Activated CD8-positive, alpha-beta memory T cell treated with anti-CD3 and anti-CD28 coated beads, Interleukin-2, amount 10 ng/mL, durations not matched to agents 7 days and 5 days (primary cell): ENCODE measurements at regions not wholly inside any gene's neighbourhood (a gene's known extent, or its start where the extent isn't known, plus 50 kb on each side); places are given as distances from the start of the nearest gene placed in this dataset.

Experiments
- ATAC-seq: fragments of 150-1000 bp; cut with Tn5 transposase; one replicate; pipeline ENCODE4 v1.10.0; 2021; ENCODE audit warnings: moderate library complexity
- CTCF ChIA-PET: fragments of 350-600 bp; sonication (Branson Sonifier 250); formaldehyde crosslinking; loops from one replicate; lab custom pipeline; 2021; ENCODE audit warnings: antibody characterized with exemption; lab: Charles Lee
- DNase-seq: peaks from one replicate; pipeline ENCODE4 v3.0.0-alpha.2; 2020
- H3K27ac Mint-ChIP-seq: one replicate; pipeline ENCODE4 v1.8.0; 2021; ENCODE audit warnings: mild to moderate bottlenecking, mixed read lengths
- H3K27me3 Mint-ChIP-seq: one replicate; pipeline ENCODE4 v1.8.0; 2021; ENCODE audit warnings: mixed read lengths
- H3K36me3 Mint-ChIP-seq: one replicate; pipeline ENCODE4 v1.8.0; 2021; ENCODE audit warnings: mild to moderate bottlenecking, mixed read lengths
- H3K4me1 Mint-ChIP-seq: one replicate; pipeline ENCODE4 v1.8.0; 2021; ENCODE audit warnings: mixed read lengths
- H3K4me3 Mint-ChIP-seq: one replicate; pipeline ENCODE4 v1.8.0; 2021; ENCODE audit warnings: mild to moderate bottlenecking, moderate library complexity, mixed read lengths
- H3K9me3 Mint-ChIP-seq: one replicate; pipeline ENCODE4 v1.8.0; 2022; ENCODE audit warnings: low read depth, mixed read lengths

GRCh38 chr2:59458800-59459199, 1094.7 kb downstream of the BCL11A start:
- no peaks in the 10 kb centered on the region for H3K36me3 Mint-ChIP-seq
- ATAC-seq: no peak

GRCh38 chr2:59456285-59456684, 1097.2 kb downstream of the BCL11A start:
- Mint-ChIP-seq H3K36me3 (no peaks in the 10 kb centered on the region), H3K9me3 (peaks cover 7% of the 10 kb centered on the region), H3K4me3 (no peak overlapping the region), H3K27ac (no peak overlapping the region), H3K27me3 (no peaks in the 10 kb centered on the region), H3K4me1 (no peaks in the 10 kb centered on the region)
- ATAC-seq (no peak), DNase-seq (no peak)
- CTCF ChIA-PET: no interaction called here

More at GRCh38 chr2:59458800-59459199, 1094.7 kb downstream of the BCL11A start:
- H3K27ac Mint-ChIP-seq: no peak overlapping the region
- H3K9me3 Mint-ChIP-seq: peaks cover 4% of the 10 kb centered on the region
- CTCF ChIA-PET: no interaction called here
- H3K27me3 Mint-ChIP-seq: no peaks in the 10 kb centered on the region
- no peak overlapping the region for H3K4me3 Mint-ChIP-seq
- no peak for DNase-seq
- no peaks in the 10 kb centered on the region for H3K4me1 Mint-ChIP-seq

- no peaks in the 10 kb centered on the region for H3K36me3 Mint-ChIP-seq
- ATAC-seq (no peak), DNase-seq (no peak)
- CTCF ChIA-PET: no interaction called here
- peaks cover 4% of the 10 kb centered on the region for H3K9me3 Mint-ChIP-seq
- H3K27ac Mint-ChIP-seq: no peak overlapping the region
- no peaks in the 10 kb centered on the region for H3K4me1 Mint-ChIP-seq
- no peak overlapping the region for H3K4me3 Mint-ChIP-seq
- H3K27me3 Mint-ChIP-seq: no peaks in the 10 kb centered on the region
These were observed 1104.2 kb downstream of the BCL11A start for GRCh38 chr2:59449274-59449673.

DNA sequence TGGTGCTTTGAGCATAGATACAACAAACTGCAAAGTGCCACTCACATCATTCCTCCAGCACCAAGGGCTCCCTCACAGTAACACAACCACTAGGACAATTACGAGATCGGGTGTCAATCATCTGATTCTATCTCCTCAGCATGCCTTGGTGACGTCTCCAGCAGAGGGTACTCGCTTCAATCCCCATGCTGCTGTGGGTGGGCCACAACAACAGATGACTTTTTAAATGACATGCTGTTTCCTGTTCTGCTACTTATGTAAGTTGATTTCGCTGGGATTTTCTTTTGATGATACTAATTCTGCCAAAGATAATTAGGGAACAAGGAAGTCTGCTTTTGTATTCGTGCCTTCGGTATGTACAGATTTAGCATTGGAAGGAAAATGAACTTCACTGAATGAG, 1113.0 kb downstream of the BCL11A start:
- no peaks in the 10 kb centered on the region for H3K4me1 Mint-ChIP-seq
- ATAC-seq: no peak
- H3K36me3 Mint-ChIP-seq: no peaks in the 10 kb centered on the region
- H3K27me3 Mint-ChIP-seq: no peaks in the 10 kb centered on the region
- H3K9me3 Mint-ChIP-seq: no peaks in the 10 kb centered on the region
- H3K27ac Mint-ChIP-seq: no peak overlapping the region
- DNase-seq: no peak
- CTCF ChIA-PET: interaction anchor here (0.6 kb wide), 1 partner anchor 269 kb away, joined by 3 read pairs; no protein-coding TSS in a partner anchor
- no peak overlapping the region for H3K4me3 Mint-ChIP-seq

DNA sequence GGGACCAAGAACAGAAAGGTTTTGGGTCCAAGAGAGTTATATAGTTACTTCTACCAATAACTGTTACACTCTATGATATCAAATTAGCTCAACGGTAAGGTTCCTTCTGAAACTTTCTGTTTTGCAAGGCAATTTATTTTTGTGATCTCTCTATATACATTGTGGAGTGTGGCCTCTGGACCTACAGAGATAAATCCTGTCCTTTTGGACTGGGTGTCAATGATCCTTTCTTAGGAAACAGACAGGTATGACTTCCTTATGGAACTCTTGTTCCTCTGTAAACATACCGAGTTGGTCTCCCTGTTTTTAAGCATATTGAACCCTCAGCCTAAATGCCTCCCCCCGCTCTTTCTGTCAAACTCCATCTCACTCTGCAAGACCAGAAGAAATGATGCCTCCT, 1117.8 kb downstream of the BCL11A start:
- no peaks in the 10 kb centered on the region for H3K27me3 Mint-ChIP-seq
- CTCF ChIA-PET: no interaction called here
- DNase-seq (no peak), ATAC-seq (no peak)
- peaks cover 7% of the 10 kb centered on the region for H3K9me3 Mint-ChIP-seq
- no peak overlapping the region for H3K4me3 Mint-ChIP-seq
- no peaks in the 10 kb centered on the region for H3K4me1 Mint-ChIP-seq
- H3K36me3 Mint-ChIP-seq: no peaks in the 10 kb centered on the region
- no peak overlapping the region for H3K27ac Mint-ChIP-seq

DNA sequence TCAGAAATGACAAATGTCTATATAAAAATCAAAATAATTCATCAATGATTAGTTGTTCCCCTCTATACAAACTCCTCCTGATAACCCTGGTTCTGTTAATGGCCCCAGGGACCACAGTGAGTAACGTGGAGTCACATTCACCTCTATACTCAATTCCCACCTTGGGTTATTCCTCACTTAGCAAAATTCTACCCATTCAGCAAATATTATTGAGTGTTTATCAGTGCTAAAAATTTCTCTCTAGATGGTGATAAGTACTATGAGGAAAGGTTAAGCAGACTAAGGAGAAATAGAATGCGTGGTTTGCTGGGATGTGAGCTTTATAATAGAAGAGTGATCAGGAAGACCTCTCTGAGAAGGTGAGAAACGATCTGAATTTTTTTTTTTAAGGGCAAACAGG, 1124.5 kb downstream of the BCL11A start:
- H3K27ac Mint-ChIP-seq: no peak overlapping the region
- H3K9me3 Mint-ChIP-seq: peaks cover 13% of the 10 kb centered on the region
- H3K36me3 Mint-ChIP-seq: no peaks in the 10 kb centered on the region
- CTCF ChIA-PET: no interaction called here
- H3K27me3 Mint-ChIP-seq: no peaks in the 10 kb centered on the region
- ATAC-seq (no peak), DNase-seq (no peak)
- H3K4me1 Mint-ChIP-seq: no peaks in the 10 kb centered on the region
- H3K4me3 Mint-ChIP-seq: no peak overlapping the region

- CTCF ChIA-PET: no interaction called here
- H3K36me3 Mint-ChIP-seq: no peaks in the 10 kb centered on the region
- peaks cover 7% of the 10 kb centered on the region for H3K9me3 Mint-ChIP-seq
- no peaks in the 10 kb centered on the region for H3K4me1 Mint-ChIP-seq
- ATAC-seq (no peak), DNase-seq (no peak)
- H3K27me3 Mint-ChIP-seq: no peaks in the 10 kb centered on the region
- no peak overlapping the region for H3K4me3 Mint-ChIP-seq
- H3K27ac Mint-ChIP-seq: no peak overlapping the region
These were observed 1125.5 kb downstream of the BCL11A start for GRCh38 chr2:59427980-59428379.

DNA sequence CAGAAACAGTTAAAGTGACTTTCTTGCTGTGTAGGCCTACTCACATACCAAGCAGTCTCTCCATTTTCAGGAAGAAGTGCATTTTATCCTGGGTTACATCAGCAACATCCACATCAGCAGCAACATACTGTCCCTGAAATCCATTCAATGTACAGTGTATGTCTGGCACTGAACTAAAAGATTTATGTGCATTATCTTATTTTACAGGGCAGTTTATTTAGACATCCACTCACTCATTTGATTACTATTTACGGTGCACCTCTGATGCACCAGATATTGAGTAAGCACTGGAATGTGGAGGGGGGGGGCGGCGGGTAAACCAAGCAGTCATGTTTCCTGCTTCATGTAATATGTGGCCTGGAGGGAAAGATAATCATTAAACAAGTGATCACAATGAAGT, 1128.2 kb downstream of the BCL11A start:
- DNase-seq (no peak), ATAC-seq (no peak)
- Mint-ChIP-seq H3K9me3 (peaks cover 10% of the 10 kb centered on the region), H3K27ac (no peak overlapping the region), H3K36me3 (no peaks in the 10 kb centered on the region), H3K4me3 (no peak overlapping the region), H3K4me1 (no peaks in the 10 kb centered on the region), H3K27me3 (no peaks in the 10 kb centered on the region)
- CTCF ChIA-PET: no interaction called here

GRCh38 chr2:59413751-59414570, 1139.5 kb downstream of the BCL11A start:
- H3K9me3 Mint-ChIP-seq: peaks cover 14% of the 10 kb centered on the region
- no peaks in the 10 kb centered on the region for H3K4me1 Mint-ChIP-seq
- H3K4me3 Mint-ChIP-seq: no peak overlapping the region
- no peaks in the 10 kb centered on the region for H3K27me3 Mint-ChIP-seq
- H3K36me3 Mint-ChIP-seq: no peaks in the 10 kb centered on the region
- no peak for ATAC-seq
- CTCF ChIA-PET: no interaction called here
- no peak overlapping the region for H3K27ac Mint-ChIP-seq
- no peak for DNase-seq

GRCh38 chr2:59399126-59399525, 1154.3 kb downstream of the BCL11A start:
- Mint-ChIP-seq H3K27me3 (no peaks in the 10 kb centered on the region), H3K4me3 (no peak overlapping the region), H3K36me3 (no peaks in the 10 kb centered on the region), H3K4me1 (no peaks in the 10 kb centered on the region), H3K27ac (no peak overlapping the region), H3K9me3 (no peaks in the 10 kb centered on the region)
- DNase-seq (no peak), ATAC-seq (no peak)
- CTCF ChIA-PET: no interaction called here

GRCh38 chr2:59398081-59398480, 1155.4 kb downstream of the BCL11A start:
- Mint-ChIP-seq H3K4me1 (no peaks in the 10 kb centered on the region), H3K27ac (no peak overlapping the region), H3K4me3 (no peak overlapping the region), H3K9me3 (no peaks in the 10 kb centered on the region), H3K27me3 (no peaks in the 10 kb centered on the region), H3K36me3 (no peaks in the 10 kb centered on the region)
- CTCF ChIA-PET: no interaction called here
- DNase-seq (no peak), ATAC-seq (no peak)

- no peaks in the 10 kb centered on the region for H3K36me3 Mint-ChIP-seq
- H3K4me3 Mint-ChIP-seq: no peak overlapping the region
- no peaks in the 10 kb centered on the region for H3K4me1 Mint-ChIP-seq
- CTCF ChIA-PET: no interaction called here
- no peak for DNase-seq
- H3K27ac Mint-ChIP-seq: no peak overlapping the region
- H3K9me3 Mint-ChIP-seq: no peaks in the 10 kb centered on the region
- ATAC-seq: no peak
- no peaks in the 10 kb centered on the region for H3K27me3 Mint-ChIP-seq
These were observed 1154.0 kb upstream of the FANCL start for GRCh38 chr2:59395119-59395518.

DNA sequence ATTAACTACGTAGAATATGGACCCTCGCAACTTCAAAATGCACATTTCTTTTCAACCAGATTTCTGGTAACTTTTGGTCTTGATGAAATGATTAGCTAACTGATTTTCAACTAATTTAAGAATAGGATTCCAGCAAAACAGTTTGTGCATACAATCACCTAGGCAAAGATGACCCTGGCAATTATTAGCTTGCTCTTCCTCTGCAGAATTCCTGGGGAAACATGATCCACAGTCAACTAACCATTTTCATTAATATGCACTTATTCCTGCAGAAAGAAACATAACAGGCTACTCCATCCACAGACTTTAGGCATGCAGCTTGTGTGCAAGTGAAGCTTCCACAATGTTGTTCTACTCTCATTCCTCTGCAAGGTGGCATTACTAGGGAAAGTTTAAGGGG, 1150.8 kb upstream of the FANCL start:
- DNase-seq (no peak), ATAC-seq (no peak)
- H3K36me3 Mint-ChIP-seq: no peaks in the 10 kb centered on the region
- H3K27me3 Mint-ChIP-seq: no peaks in the 10 kb centered on the region
- H3K4me3 Mint-ChIP-seq: no peak overlapping the region
- no peak overlapping the region for H3K27ac Mint-ChIP-seq
- CTCF ChIA-PET: interaction anchor here (1.9 kb wide), 1 partner anchor 10 kb away, joined by 4 read pairs; no protein-coding TSS in a partner anchor
- no peaks in the 10 kb centered on the region for H3K4me1 Mint-ChIP-seq
- no peaks in the 10 kb centered on the region for H3K9me3 Mint-ChIP-seq

DNA sequence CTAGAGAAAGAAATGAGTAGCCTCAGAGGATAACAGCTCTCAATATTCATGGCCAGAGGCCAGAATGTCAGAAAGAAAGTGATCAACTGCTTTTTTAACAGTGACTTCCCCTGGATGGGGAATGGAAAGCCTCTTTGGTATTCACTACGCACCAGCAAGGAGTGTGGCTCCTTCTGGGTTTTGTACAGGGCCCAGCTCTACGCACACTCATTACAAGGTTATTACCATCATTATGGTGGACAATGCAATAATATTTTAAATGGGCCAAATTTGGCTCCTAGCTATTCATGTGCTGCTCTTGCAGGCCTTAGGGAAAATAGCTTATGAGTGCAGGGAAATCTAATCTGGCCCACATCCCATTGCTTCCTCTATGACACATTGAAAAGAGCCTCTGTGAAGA, 1149.5 kb upstream of the FANCL start:
- no peaks in the 10 kb centered on the region for H3K36me3 Mint-ChIP-seq
- CTCF ChIA-PET: interaction anchor here (1.9 kb wide), 1 partner anchor 11 kb away, joined by 4 read pairs; no protein-coding TSS in a partner anchor

More for the DNA sequence above, 1149.5 kb upstream of the FANCL start:
- Mint-ChIP-seq H3K9me3 (no peaks in the 10 kb centered on the region), H3K4me3 (no peak overlapping the region), H3K4me1 (no peaks in the 10 kb centered on the region), H3K27ac (no peak overlapping the region), H3K27me3 (no peaks in the 10 kb centered on the region)
- DNase-seq (no peak), ATAC-seq (no peak)
